ENCODE measurements at regions not wholly inside any gene's neighbourhood (a gene's known extent, or its start where the extent isn't known, plus 50 kb on each side); places are given as distances from the start of the nearest gene placed in this dataset.
"Not testable (repeated sequence)": the region's sequence is repeated elsewhere in the genome, so short reads cannot be mapped to it uniquely, and the experiment has no call there.

GRCh38 chr3:30531017-30531570, 75.3 kb upstream of the TGFBR2 start:
- DNase-seq = no peak
- TF ChIP-seq CTCF (IDR thresholded peaks at IDR 0.05) = no peak
- TF ChIP-seq POLR2A (IDR thresholded peaks at IDR 0.05) = no peak
- Histone ChIP-seq H3K27me3 (no peaks in the 10 kb centered on the region), H3K4me3 (no peak overlapping the region), H3K36me3 (no peaks in the 10 kb centered on the region), H3K4me1 (no peaks in the 10 kb centered on the region), H3K9me3 (no peaks in the 10 kb centered on the region), H3K27ac (no peak overlapping the region)

GRCh38 chr3:30535525-30535924, 70.9 kb upstream of the TGFBR2 start:
- H3K9me3 ChIP-seq = no peaks in the 10 kb centered on the region
- no peak overlapping the region for H3K4me3 ChIP-seq
- H3K4me1 ChIP-seq = peaks cover 0 to 4% (median 0%) of the 10 kb centered on the region in 4 donors
- no peak for DNase-seq
- H3K36me3 ChIP-seq = no peaks in the 10 kb centered on the region
- H3K27me3 ChIP-seq = no peaks in the 10 kb centered on the region
- TF ChIP-seq CTCF (IDR thresholded peaks at IDR 0.05) (no peak), POLR2A (IDR thresholded peaks at IDR 0.05) (no peak)
- no peak overlapping the region for H3K27ac ChIP-seq

GRCh38 chr3:30538791-30539190, 67.6 kb upstream of the TGFBR2 start:
- DNase-seq = no peak
- no peak overlapping the region for H3K27ac ChIP-seq
- H3K27me3 ChIP-seq = no peaks in the 10 kb centered on the region
- no peaks in the 10 kb centered on the region for H3K36me3 ChIP-seq
- no peak overlapping the region for H3K4me3 ChIP-seq
- H3K4me1 ChIP-seq = peaks cover 0 to 4% (median 0%) of the 10 kb centered on the region in 4 donors
- TF ChIP-seq POLR2A (IDR thresholded peaks at IDR 0.05) = no peak
- TF ChIP-seq CTCF (IDR thresholded peaks at IDR 0.05) = no peak
- H3K9me3 ChIP-seq = no peaks in the 10 kb centered on the region

GRCh38 chr3:30539206-30539605, 67.2 kb upstream of the TGFBR2 start:
- no peak overlapping the region for H3K4me3 ChIP-seq
- no peak for DNase-seq
- no peak overlapping the region for H3K27ac ChIP-seq
- peaks cover 0 to 4% (median 0%) of the 10 kb centered on the region in 4 donors for H3K4me1 ChIP-seq
- no peaks in the 10 kb centered on the region for H3K9me3 ChIP-seq
- H3K27me3 ChIP-seq = no peaks in the 10 kb centered on the region
- TF ChIP-seq POLR2A (IDR thresholded peaks at IDR 0.05) = no peak
- no peak for TF ChIP-seq CTCF (IDR thresholded peaks at IDR 0.05)
- no peaks in the 10 kb centered on the region for H3K36me3 ChIP-seq

GRCh38 chr3:30539772-30540171, 66.6 kb upstream of the TGFBR2 start:
- peaks cover 0 to 4% (median 0%) of the 10 kb centered on the region in 4 donors for H3K4me1 ChIP-seq
- H3K27me3 ChIP-seq = no peaks in the 10 kb centered on the region
- DNase-seq = no peak
- H3K27ac ChIP-seq = no peak overlapping the region
- no peaks in the 10 kb centered on the region for H3K9me3 ChIP-seq
- TF ChIP-seq POLR2A (IDR thresholded peaks at IDR 0.05) (no peak), CTCF (IDR thresholded peaks at IDR 0.05) (no peak)
- H3K4me3 ChIP-seq = no peak overlapping the region
- H3K36me3 ChIP-seq = no peaks in the 10 kb centered on the region

- H3K9me3 ChIP-seq, H3K27ac ChIP-seq, H3K4me3 ChIP-seq, H3K4me1 ChIP-seq, DNase-seq, H3K27me3 ChIP-seq, H3K36me3 ChIP-seq: not testable (repeated sequence)
Measured at GRCh38 chr3:30541156-30541555, 65.2 kb upstream of the TGFBR2 start.

Data from Peyer's patch (tissue), 4 donors.